SH-SY5Y (cell line): ENCODE measurements at regions not wholly inside any gene's neighbourhood (a gene's known extent, or its start where the extent isn't known, plus 50 kb on each side); places are given as distances from the start of the nearest gene placed in this dataset.

Experiments used
- GATA2 ChIP-seq: IDR thresholded peaks from 2 replicates; pipeline ENCODE4 v1.6.1; 2011; ENCODE audit warnings: mild to moderate bottlenecking, low read depth, low read length
- GATA3 ChIP-seq: IDR thresholded peaks from 2 replicates; pipeline ENCODE4 v1.6.1; 2011; ENCODE audit warnings: low read depth, mild to moderate bottlenecking, low read length, moderate library complexity

DNA sequence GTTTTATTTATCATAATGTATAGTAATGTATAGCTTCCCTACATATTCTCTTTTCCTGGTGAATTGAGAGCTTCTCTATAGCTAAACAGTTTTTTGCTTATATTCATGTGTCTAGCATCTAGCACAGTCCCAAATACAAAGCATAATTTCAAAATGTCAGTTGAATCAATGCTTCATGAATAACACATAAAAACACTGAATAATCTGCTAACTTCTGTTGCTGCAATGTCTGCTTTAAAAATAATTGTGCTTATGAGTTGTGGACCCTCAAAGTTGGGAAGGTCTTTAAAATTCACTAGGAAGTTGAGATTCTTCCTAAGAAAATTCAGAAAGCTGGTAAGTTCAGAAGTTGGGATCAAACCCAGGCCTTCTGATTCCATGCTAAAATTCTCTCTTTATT lies 600.9 kb upstream of the FAM98A start:
- TF ChIP-seq GATA2 (no peak), GATA3 (no peak)
